Inflammatory macrophage (primary cell): ENCODE measurements at regions not wholly inside any gene's neighbourhood (a gene's known extent, or its start where the extent isn't known, plus 50 kb on each side); places are given as distances from the start of the nearest gene placed in this dataset.

ENCODE experiments used
- DNase-seq, 2 donors: peaks; one replicate each; pipeline ENCODE4 v3.0.0-alpha.2; 2020 to 2022

- DNase-seq = no peak
Measured at GRCh38 chr4:54152846-54153600, 53.1 kb downstream of the GSX2 start.

- DNase-seq = no peak
Measured at GRCh38 chr4:54155936-54156335, 56.0 kb downstream of the GSX2 start.

GRCh38 chr4:54157606-54158005 lies 57.6 kb downstream of the GSX2 start:
- peak; percentile 49 to 54 for DNase-seq

- DNase-seq = no peak
Measured at GRCh38 chr4:54159543-54159942, 59.6 kb downstream of the GSX2 start.

- DNase-seq = no peak
Measured at GRCh38 chr4:54165011-54165410, 64.1 kb upstream of the PDGFRA start.

GRCh38 chr4:54165438-54165837 lies 63.7 kb upstream of the PDGFRA start:
- no peak for DNase-seq

- DNase-seq = no peak
Measured at GRCh38 chr4:54167508-54167907, 61.6 kb upstream of the PDGFRA start.

GRCh38 chr4:54169176-54169575 lies 59.9 kb upstream of the PDGFRA start:
- peak in 1 of 2 donors; percentile 10 for DNase-seq

- DNase-seq = no peak
Measured at GRCh38 chr4:54172156-54172555, 56.9 kb upstream of the PDGFRA start.

GRCh38 chr4:54173281-54173912 lies 55.7 kb upstream of the PDGFRA start:
- no peak for DNase-seq

- DNase-seq = no peak
Measured at GRCh38 chr4:54176202-54176601, 52.9 kb upstream of the PDGFRA start.
